ENCODE measurements at regions not wholly inside any gene's neighbourhood (a gene's known extent, or its start where the extent isn't known, plus 50 kb on each side); places are given as distances from the start of the nearest gene placed in this dataset.

DNA sequence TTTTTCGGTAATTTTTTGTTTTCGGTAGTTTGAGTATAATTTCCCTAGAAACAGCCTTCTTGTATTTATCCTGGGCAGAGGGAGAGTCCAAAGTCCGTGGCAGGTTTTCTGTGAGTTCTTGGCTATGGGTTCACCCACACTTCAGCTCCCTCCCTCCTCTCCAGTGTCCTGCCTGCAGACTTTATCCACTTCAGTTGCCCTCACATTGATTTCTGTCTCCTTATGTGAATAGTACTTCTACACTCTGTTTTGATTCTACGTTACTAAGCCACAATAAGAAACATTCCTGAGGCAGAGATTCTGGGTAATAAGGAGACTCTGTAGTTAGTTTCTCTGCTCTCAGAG, 868.6 kb downstream of the METTL15 start:
- Histone ChIP-seq H3K4me1 (ENCODE audit: control insufficient read depth in 2 of 3, insufficient read depth in 2 of 3, low read depth in 1 of 3, low read length in 3 of 3) (no peaks in the 10 kb centered on the region), H3K36me3 (ENCODE audit: control insufficient read depth in 2 of 3, insufficient read depth in 3 of 3, low read length in 3 of 3) (no peaks in the 10 kb centered on the region), H3K9me3 (ENCODE audit: control insufficient read depth in 2 of 3, insufficient read depth in 1 of 3, low read length in 3 of 3) (no peaks in the 10 kb centered on the region), H3K27ac (ENCODE audit: low read depth in 2 of 2, low read length in 2 of 2) (no peak overlapping the region), H3K4me3 (ENCODE audit: low read length in 3 of 3) (no peak overlapping the region), H3K27me3 (ENCODE audit: control insufficient read depth, insufficient read depth, low read length) (no peaks in the 10 kb centered on the region), H3K9ac (ENCODE audit: low read length in 3 of 3) (no peak overlapping the region)
- TF ChIP-seq, protein P1, sequence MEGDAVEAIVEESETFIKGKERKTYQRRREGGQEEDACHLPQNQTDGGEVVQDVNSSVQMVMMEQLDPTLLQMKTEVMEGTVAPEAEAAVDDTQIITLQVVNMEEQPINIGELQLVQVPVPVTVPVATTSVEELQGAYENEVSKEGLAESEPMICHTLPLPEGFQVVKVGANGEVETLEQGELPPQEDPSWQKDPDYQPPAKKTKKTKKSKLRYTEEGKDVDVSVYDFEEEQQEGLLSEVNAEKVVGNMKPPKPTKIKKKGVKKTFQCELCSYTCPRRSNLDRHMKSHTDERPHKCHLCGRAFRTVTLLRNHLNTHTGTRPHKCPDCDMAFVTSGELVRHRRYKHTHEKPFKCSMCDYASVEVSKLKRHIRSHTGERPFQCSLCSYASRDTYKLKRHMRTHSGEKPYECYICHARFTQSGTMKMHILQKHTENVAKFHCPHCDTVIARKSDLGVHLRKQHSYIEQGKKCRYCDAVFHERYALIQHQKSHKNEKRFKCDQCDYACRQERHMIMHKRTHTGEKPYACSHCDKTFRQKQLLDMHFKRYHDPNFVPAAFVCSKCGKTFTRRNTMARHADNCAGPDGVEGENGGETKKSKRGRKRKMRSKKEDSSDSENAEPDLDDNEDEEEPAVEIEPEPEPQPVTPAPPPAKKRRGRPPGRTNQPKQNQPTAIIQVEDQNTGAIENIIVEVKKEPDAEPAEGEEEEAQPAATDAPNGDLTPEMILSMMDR (IDR thresholded peaks at IDR 0.05; ENCODE audit: borderline replicate concordance, extremely low read depth, insufficient read depth): no peak
- DNase-seq (no peak), FAIRE-seq (no peak)
- intact Hi-C loops (cut with DNase I): no loop called here

DNA sequence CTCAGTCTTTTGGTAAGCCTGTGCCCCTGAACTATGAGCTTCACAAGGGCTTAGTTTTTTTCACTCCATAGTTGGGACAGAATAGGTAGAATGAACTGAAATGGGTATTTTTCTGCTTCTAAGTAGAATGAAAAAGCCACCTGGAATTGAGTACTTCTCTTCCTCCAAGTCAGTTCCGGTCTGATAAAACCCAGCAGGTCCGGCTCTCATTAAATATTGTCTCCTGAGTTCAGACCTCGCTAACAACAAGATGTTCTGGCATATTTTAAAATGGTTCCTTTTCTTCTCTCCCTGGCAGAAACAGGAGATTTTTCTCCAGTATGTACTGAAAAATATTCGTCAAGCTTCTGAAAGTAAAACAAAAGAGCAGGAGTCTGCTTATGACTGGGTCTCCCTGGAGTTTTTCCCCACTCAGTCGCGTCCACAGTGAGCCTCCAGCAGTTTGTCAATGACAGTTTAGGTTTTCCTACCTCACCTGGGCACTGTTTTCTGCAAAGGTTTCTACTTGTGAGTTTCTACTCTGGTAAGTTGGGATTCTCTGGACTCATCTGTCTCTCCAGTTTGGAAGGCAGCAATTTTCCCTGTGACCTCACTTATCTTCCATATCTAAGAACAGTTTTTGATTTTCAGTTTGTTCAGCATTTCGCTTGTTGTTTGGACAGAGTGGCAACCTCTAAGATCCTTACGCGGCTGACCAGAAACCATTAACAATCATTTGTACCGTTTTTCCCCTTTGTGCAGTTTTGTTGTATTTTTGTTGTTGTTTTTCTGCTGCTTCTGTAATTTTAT, 868.0 kb downstream of the METTL15 start:
- no peak for FAIRE-seq

DNA sequence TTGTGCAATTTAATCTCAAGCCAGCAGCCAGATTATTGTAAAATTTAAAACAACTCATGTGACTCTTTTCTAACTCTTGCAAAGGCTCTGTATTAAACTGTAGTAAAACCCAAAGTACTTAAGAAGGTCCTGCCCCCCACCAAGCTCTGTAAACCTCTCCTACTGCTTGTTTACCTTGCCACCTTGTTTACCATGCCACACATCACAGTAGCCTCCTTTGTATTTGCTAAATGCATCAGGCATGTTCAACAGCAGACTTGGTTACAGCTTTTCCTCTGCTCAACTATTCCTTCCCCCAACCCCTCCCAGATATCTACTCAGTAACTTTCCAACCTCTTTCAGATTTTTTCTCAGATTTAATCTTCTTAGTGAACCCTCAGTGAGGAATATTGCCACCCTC, 861.6 kb downstream of the METTL15 start:
- H3K9ac ChIP-seq (ENCODE audit: low read length in 3 of 3): no peak overlapping the region
- TF ChIP-seq, protein P1 (IDR thresholded peaks at IDR 0.05; ENCODE audit: borderline replicate concordance, extremely low read depth, insufficient read depth): no peak
- no peaks in the 10 kb centered on the region for H3K9me3 ChIP-seq (ENCODE audit: control insufficient read depth in 2 of 3, insufficient read depth in 1 of 3, low read length in 3 of 3)
- no peak overlapping the region for H3K4me3 ChIP-seq (ENCODE audit: low read length in 3 of 3)
- no peaks in the 10 kb centered on the region for H3K27me3 ChIP-seq (ENCODE audit: control insufficient read depth, insufficient read depth, low read length)
- no peak overlapping the region for H3K27ac ChIP-seq (ENCODE audit: low read depth in 2 of 2, low read length in 2 of 2)
- H3K36me3 ChIP-seq (ENCODE audit: control insufficient read depth in 2 of 3, insufficient read depth in 3 of 3, low read length in 3 of 3): no peaks in the 10 kb centered on the region
- no peaks in the 10 kb centered on the region for H3K4me1 ChIP-seq (ENCODE audit: control insufficient read depth in 2 of 3, insufficient read depth in 2 of 3, low read depth in 1 of 3, low read length in 3 of 3)
- DNase-seq (no peak), FAIRE-seq (no peak)
- intact Hi-C loops (cut with DNase I): no loop called here

More for the DNA sequence above, 868.0 kb downstream of the METTL15 start:
- Histone ChIP-seq H3K4me3 (ENCODE audit: low read length in 3 of 3) (no peak overlapping the region), H3K27ac (ENCODE audit: low read depth in 2 of 2, low read length in 2 of 2) (no peak overlapping the region), H3K36me3 (ENCODE audit: control insufficient read depth in 2 of 3, insufficient read depth in 3 of 3, low read length in 3 of 3) (no peaks in the 10 kb centered on the region), H3K9me3 (ENCODE audit: control insufficient read depth in 2 of 3, insufficient read depth in 1 of 3, low read length in 3 of 3) (no peaks in the 10 kb centered on the region), H3K27me3 (ENCODE audit: control insufficient read depth, insufficient read depth, low read length) (no peaks in the 10 kb centered on the region), H3K9ac (ENCODE audit: low read length in 3 of 3) (no peak overlapping the region), H3K4me1 (ENCODE audit: control insufficient read depth in 2 of 3, insufficient read depth in 2 of 3, low read depth in 1 of 3, low read length in 3 of 3) (no peaks in the 10 kb centered on the region)
- no peak for DNase-seq
- intact Hi-C loops (cut with DNase I): no loop called here
- TF ChIP-seq, protein P1 (IDR thresholded peaks at IDR 0.05; ENCODE audit: borderline replicate concordance, extremely low read depth, insufficient read depth): no peak

DNA sequence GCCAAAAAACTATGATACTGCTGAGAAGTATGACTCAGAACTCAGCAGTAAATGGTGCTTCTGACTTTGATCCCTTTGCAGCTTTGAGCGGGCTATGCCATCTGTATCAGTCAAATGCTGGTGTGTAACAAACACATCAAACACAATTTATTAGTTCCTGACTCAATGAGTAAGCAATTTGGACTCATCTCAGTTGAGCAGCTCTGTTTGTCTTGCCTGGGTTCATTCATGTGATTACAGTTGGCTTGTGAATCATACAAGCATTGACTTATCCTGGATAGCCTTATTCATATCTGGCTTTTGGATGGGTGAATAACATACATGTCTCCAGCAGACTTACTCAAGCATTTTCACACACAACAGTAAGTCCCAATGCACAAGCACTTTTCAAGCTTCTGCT, 858.8 kb downstream of the METTL15 start:
- no peaks in the 10 kb centered on the region for H3K36me3 ChIP-seq (ENCODE audit: control insufficient read depth in 2 of 3, insufficient read depth in 3 of 3, low read length in 3 of 3)
- H3K4me3 ChIP-seq (ENCODE audit: low read length in 3 of 3): no peak overlapping the region
- DNase-seq (no peak), FAIRE-seq (no peak)
- H3K4me1 ChIP-seq (ENCODE audit: control insufficient read depth in 2 of 3, insufficient read depth in 2 of 3, low read depth in 1 of 3, low read length in 3 of 3): no peaks in the 10 kb centered on the region
- intact Hi-C loops (cut with DNase I): no loop called here
- H3K27me3 ChIP-seq (ENCODE audit: control insufficient read depth, insufficient read depth, low read length): no peaks in the 10 kb centered on the region
- H3K27ac ChIP-seq (ENCODE audit: low read depth in 2 of 2, low read length in 2 of 2): no peak overlapping the region
- H3K9me3 ChIP-seq (ENCODE audit: control insufficient read depth in 2 of 3, insufficient read depth in 1 of 3, low read length in 3 of 3): no peaks in the 10 kb centered on the region
- H3K9ac ChIP-seq (ENCODE audit: low read length in 3 of 3): no peak overlapping the region
- TF ChIP-seq, protein P1 (IDR thresholded peaks at IDR 0.05; ENCODE audit: borderline replicate concordance, extremely low read depth, insufficient read depth): no peak

Data from kidney (tissue), 13 donors.